ENCODE measurements at regions not wholly inside any gene's neighbourhood (a gene's known extent, or its start where the extent isn't known, plus 50 kb on each side); places are given as distances from the start of the nearest gene placed in this dataset.

DNA sequence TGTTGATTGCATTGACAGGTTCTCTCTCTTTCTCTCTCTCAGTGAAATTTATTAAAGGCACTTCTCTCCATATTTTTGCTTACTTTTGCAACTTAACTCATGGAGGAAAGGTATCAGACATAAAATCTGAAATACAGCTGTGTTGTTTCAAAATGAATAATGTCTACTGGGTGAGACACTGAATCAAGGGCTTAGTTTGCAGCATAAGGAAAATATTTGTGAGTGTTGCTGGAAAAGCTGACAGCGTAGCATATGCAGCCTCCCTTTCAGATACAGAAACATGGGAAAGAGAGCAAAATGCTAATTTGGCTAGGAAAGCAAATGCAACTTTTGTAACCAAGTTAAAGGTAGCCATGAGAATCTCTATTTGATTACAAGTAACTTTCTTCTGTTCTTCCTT is 81.5 kb upstream of the COL3A1 start:
- peaks cover 7% of the 10 kb centered on the region for H3K9me3 ChIP-seq (ENCODE audit: low read length)
- H3K4me3 ChIP-seq (ENCODE audit: low read depth in 1 of 2, low read length in 2 of 2) = peak overlapping the region in 1 of 2 donors; percentile 5
- no peaks in the 10 kb centered on the region for H3K27me3 ChIP-seq (ENCODE audit: control insufficient read depth in 1 of 2, insufficient read depth in 2 of 2, low read length in 2 of 2)
- H3K4me1 ChIP-seq (ENCODE audit: insufficient read depth, low read length) = peaks cover 26% of the 10 kb centered on the region
- no peaks in the 10 kb centered on the region for H3K36me3 ChIP-seq (ENCODE audit: insufficient read depth, low read length)
- H3K27ac ChIP-seq (ENCODE audit: low read depth, low read length) = no peak overlapping the region
- H3K9ac ChIP-seq (ENCODE audit: low read length) = no peak overlapping the region

DNA sequence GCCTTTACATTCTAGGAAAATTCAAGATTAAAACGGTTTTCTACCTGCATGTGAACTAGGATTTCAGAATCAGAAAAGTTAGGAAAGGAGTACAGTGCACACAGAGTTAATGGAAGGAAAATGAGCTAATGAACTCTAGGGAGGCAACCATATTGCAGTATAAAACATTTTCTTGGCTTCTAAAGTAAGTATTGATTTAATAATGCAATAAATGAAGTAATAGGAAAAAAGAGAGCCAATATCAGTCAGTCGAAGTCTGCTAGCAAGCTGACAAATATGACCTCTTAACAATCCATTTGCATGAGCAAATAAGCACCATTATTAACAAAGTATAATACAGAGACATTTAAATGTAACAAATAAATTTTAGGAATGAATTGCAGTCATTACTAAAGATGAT is 80.2 kb upstream of the COL3A1 start:
- H3K9ac ChIP-seq (ENCODE audit: low read length) = no peak overlapping the region
- H3K27ac ChIP-seq (ENCODE audit: low read depth, low read length) = no peak overlapping the region
- H3K9me3 ChIP-seq (ENCODE audit: low read length) = peaks cover 3% of the 10 kb centered on the region
- peaks cover 35% of the 10 kb centered on the region for H3K4me1 ChIP-seq (ENCODE audit: insufficient read depth, low read length)
- H3K36me3 ChIP-seq (ENCODE audit: insufficient read depth, low read length) = no peaks in the 10 kb centered on the region
- no peak overlapping the region for H3K4me3 ChIP-seq (ENCODE audit: low read depth in 1 of 2, low read length in 2 of 2)
- no peaks in the 10 kb centered on the region for H3K27me3 ChIP-seq (ENCODE audit: control insufficient read depth in 1 of 2, insufficient read depth in 2 of 2, low read length in 2 of 2)

DNA sequence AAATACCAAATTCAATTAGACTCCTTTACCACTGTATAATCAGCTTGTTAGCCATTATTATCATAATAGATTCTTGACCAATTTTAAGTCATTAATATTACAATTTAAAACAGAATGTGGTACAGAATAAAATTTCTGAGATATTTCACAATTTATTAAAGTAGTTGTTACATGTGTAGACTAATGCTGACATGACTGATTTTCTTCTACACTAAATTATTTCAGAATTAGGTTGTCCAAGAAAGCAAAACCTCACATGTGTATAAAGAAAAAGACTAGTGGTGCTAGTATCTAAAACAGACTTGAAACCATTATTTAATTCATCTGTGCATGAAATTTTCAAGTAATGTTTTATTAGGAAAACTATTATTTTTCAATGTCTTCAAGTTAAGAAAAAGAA is 79.2 kb upstream of the COL3A1 start:
- Histone ChIP-seq H3K27me3 (ENCODE audit: control insufficient read depth in 1 of 2, insufficient read depth in 2 of 2, low read length in 2 of 2) (no peaks in the 10 kb centered on the region), H3K9me3 (ENCODE audit: low read length) (no peaks in the 10 kb centered on the region), H3K4me3 (ENCODE audit: low read depth in 1 of 2, low read length in 2 of 2) (no peak overlapping the region), H3K27ac (ENCODE audit: low read depth, low read length) (no peak overlapping the region), H3K9ac (ENCODE audit: low read length) (no peak overlapping the region), H3K4me1 (ENCODE audit: insufficient read depth, low read length) (peaks cover 35% of the 10 kb centered on the region), H3K36me3 (ENCODE audit: insufficient read depth, low read length) (no peaks in the 10 kb centered on the region)

DNA sequence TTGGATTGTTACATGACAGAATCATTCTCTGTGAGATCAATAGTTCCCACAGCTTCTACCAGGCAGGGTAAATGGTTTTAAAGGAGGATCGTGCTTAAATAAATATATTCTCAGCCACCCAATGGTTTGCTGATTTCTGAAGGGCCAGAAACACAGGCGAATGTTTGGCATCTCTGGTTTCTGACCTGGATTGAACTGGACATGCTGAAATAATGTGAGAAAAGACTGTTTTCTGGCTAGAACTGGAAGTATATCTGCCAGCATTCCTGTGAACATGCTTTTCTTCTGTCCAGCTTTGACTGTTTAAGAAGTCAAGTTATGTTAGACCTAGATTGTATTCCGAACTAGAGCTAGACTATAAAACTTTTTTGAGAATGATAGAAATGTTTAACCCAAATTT is 77.1 kb upstream of the COL3A1 start:
- Histone ChIP-seq H3K36me3 (ENCODE audit: insufficient read depth, low read length) (no peaks in the 10 kb centered on the region), H3K27me3 (ENCODE audit: control insufficient read depth in 1 of 2, insufficient read depth in 2 of 2, low read length in 2 of 2) (no peaks in the 10 kb centered on the region)

DNA sequence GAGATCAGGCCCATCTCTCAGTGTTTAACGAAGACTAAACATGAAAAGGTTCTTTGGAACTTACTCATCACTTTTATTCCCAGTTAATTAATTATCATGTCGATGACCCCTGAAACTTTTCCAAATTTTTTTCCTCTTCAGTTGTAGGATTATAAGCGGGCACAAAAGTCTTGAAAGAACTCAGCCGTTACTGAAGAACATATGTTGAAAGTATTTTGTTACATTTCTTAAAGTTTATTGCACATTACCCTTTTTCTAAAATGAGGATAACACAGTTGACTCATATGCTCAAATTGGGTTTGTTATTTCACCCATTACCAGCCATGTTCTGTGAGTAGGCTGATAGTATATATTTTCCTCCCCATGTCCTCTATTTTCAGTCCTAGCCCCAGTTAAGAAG is 75.9 kb upstream of the COL3A1 start:
- Histone ChIP-seq H3K4me1 (ENCODE audit: insufficient read depth, low read length) (peaks cover 32% of the 10 kb centered on the region), H3K9me3 (ENCODE audit: low read length) (no peaks in the 10 kb centered on the region), H3K36me3 (ENCODE audit: insufficient read depth, low read length) (no peaks in the 10 kb centered on the region), H3K27me3 (ENCODE audit: control insufficient read depth in 1 of 2, insufficient read depth in 2 of 2, low read length in 2 of 2) (no peaks in the 10 kb centered on the region), H3K27ac (ENCODE audit: low read depth, low read length) (peak overlapping the region; percentile 27), H3K4me3 (ENCODE audit: low read depth in 1 of 2, low read length in 2 of 2) (no peak overlapping the region), H3K9ac (ENCODE audit: low read length) (no peak overlapping the region)

More for the DNA sequence above, 77.1 kb upstream of the COL3A1 start:
- H3K9ac ChIP-seq (ENCODE audit: low read length) = no peak overlapping the region
- H3K4me1 ChIP-seq (ENCODE audit: insufficient read depth, low read length) = peaks cover 36% of the 10 kb centered on the region
- no peak overlapping the region for H3K4me3 ChIP-seq (ENCODE audit: low read depth in 1 of 2, low read length in 2 of 2)
- no peaks in the 10 kb centered on the region for H3K9me3 ChIP-seq (ENCODE audit: low read length)
- peak overlapping the region; percentile 27 for H3K27ac ChIP-seq (ENCODE audit: low read depth, low read length)

DNA sequence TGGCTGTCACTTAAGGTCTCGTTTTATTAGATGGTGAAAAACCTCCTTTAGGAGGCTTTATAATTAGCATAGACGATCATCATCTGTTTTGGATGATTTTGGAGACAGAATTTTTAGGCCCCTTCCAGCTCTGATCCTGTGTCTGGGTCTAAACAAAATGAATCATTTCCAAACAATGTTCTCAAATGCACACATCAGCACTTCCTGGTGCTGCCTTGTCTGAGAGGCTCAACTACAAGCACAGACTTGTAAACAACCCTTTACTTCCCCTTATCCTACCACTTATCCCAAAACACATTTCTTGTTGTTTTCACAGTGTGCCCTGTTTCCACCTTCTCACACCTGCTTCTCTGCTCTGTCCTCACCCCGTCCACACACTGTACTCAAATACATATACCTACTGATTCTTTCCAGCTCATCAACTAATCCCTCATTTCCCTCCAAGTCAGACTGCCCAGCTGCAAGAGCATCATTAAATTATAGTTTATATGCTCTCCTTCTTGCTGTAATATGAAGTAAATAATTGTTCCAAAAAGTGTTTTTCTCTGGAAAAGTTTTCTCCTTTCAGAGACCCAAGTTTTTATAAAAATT is 71.2 kb upstream of the COL3A1 start:
- Histone ChIP-seq H3K9ac (ENCODE audit: low read length) (no peak overlapping the region), H3K36me3 (ENCODE audit: insufficient read depth, low read length) (no peaks in the 10 kb centered on the region), H3K9me3 (ENCODE audit: low read length) (no peaks in the 10 kb centered on the region), H3K4me3 (ENCODE audit: low read depth in 1 of 2, low read length in 2 of 2) (no peak overlapping the region), H3K27ac (ENCODE audit: low read depth, low read length) (no peak overlapping the region), H3K27me3 (ENCODE audit: control insufficient read depth in 1 of 2, insufficient read depth in 2 of 2, low read length in 2 of 2) (no peaks in the 10 kb centered on the region), H3K4me1 (ENCODE audit: insufficient read depth, low read length) (peaks cover 16% of the 10 kb centered on the region)

DNA sequence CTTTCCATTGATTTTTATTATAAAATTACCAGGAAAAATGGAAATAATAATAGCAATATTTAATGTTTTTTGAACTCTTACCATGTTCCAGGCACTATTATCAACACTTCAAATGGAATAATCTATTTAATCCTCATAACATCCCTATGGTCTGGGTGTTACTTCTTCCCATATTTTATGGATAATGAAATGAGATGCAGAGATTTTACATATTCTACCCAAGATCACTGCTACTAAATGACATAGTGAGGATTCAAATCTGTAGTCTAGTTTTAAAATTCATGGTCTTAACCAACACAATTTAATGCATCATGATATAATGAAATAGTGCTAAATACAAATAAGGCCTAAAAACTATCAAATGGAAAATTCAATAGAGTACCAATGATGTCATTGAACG is 70.4 kb upstream of the COL3A1 start:
- Histone ChIP-seq H3K4me3 (ENCODE audit: low read depth in 1 of 2, low read length in 2 of 2) (no peak overlapping the region), H3K9ac (ENCODE audit: low read length) (no peak overlapping the region), H3K27ac (ENCODE audit: low read depth, low read length) (no peak overlapping the region), H3K27me3 (ENCODE audit: control insufficient read depth in 1 of 2, insufficient read depth in 2 of 2, low read length in 2 of 2) (no peaks in the 10 kb centered on the region), H3K4me1 (ENCODE audit: insufficient read depth, low read length) (peaks cover 11% of the 10 kb centered on the region), H3K9me3 (ENCODE audit: low read length) (no peaks in the 10 kb centered on the region), H3K36me3 (ENCODE audit: insufficient read depth, low read length) (no peaks in the 10 kb centered on the region)

DNA sequence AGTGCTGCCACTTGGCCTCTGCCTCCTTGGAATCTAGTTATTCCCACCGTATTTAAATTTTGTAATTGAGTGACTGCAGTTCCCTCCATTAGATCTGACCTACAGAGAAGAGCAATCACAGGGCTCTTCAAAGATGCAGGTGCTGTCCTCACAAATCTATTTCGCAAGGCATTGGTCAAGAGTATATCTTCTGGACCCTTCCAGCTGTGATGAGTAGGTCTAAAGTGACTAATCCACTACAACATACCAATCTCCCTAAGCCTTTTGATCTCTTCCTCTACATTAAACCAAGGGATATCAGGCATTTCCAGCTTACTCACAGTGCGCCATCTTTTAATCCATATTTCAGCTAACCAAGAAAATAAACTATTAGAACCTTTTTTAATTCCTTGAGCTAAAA is 65.1 kb upstream of the COL3A1 start:
- Histone ChIP-seq H3K9ac (ENCODE audit: low read length) (no peak overlapping the region), H3K27me3 (ENCODE audit: control insufficient read depth in 1 of 2, insufficient read depth in 2 of 2, low read length in 2 of 2) (no peaks in the 10 kb centered on the region), H3K9me3 (ENCODE audit: low read length) (no peaks in the 10 kb centered on the region), H3K27ac (ENCODE audit: low read depth, low read length) (no peak overlapping the region), H3K4me3 (ENCODE audit: low read depth in 1 of 2, low read length in 2 of 2) (no peak overlapping the region), H3K36me3 (ENCODE audit: insufficient read depth, low read length) (no peaks in the 10 kb centered on the region), H3K4me1 (ENCODE audit: insufficient read depth, low read length) (no peaks in the 10 kb centered on the region)

DNA sequence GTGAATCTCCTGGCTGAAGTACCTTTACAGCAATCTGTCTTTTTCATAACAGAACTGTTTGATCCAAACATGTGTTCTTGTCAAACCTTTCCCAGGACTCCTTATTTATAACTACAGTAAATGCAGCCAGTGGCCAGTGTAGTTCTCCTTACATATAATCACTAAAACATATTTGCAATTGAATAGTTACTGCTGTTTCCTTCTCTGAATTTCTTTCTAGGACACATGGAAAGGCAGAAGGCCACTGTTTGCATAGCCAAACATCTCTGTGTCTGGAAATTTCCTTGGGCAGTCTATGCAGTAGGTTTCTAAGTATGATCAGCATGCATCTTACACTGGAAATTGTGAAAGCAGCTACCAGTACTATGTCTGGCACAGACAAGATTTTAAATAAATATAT is 57.4 kb upstream of the COL3A1 start:
- Histone ChIP-seq H3K4me1 (ENCODE audit: insufficient read depth, low read length) (peaks cover 6% of the 10 kb centered on the region), H3K9ac (ENCODE audit: low read length) (no peak overlapping the region), H3K36me3 (ENCODE audit: insufficient read depth, low read length) (no peaks in the 10 kb centered on the region), H3K27me3 (ENCODE audit: control insufficient read depth in 1 of 2, insufficient read depth in 2 of 2, low read length in 2 of 2) (no peaks in the 10 kb centered on the region), H3K27ac (ENCODE audit: low read depth, low read length) (no peak overlapping the region), H3K4me3 (ENCODE audit: low read depth in 1 of 2, low read length in 2 of 2) (no peak overlapping the region), H3K9me3 (ENCODE audit: low read length) (no peaks in the 10 kb centered on the region)

DNA sequence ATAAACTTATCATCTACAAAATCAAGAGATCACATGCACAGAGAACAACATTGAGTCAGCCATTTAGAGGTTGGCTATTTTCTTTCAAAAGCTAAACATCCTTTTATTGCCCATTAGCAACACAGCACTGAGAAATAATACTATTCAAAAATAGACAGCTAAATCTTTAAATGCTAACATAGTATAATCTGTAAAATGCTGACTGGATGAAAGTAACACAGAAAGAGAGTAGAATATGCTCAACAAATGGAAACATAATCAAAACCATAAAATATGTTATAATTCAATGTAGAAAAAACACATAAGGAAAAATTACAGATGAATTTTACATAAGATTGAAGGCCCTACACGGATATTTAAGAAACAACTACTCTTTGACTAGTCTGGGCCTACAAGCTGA is 56.5 kb upstream of the COL3A1 start:
- H3K27ac ChIP-seq (ENCODE audit: low read depth, low read length) = no peak overlapping the region
- no peaks in the 10 kb centered on the region for H3K36me3 ChIP-seq (ENCODE audit: insufficient read depth, low read length)
- no peaks in the 10 kb centered on the region for H3K27me3 ChIP-seq (ENCODE audit: control insufficient read depth in 1 of 2, insufficient read depth in 2 of 2, low read length in 2 of 2)
- H3K9ac ChIP-seq (ENCODE audit: low read length) = no peak overlapping the region
- H3K4me1 ChIP-seq (ENCODE audit: insufficient read depth, low read length) = peaks cover 6% of the 10 kb centered on the region
- H3K9me3 ChIP-seq (ENCODE audit: low read length) = no peaks in the 10 kb centered on the region
- no peak overlapping the region for H3K4me3 ChIP-seq (ENCODE audit: low read depth in 1 of 2, low read length in 2 of 2)

DNA sequence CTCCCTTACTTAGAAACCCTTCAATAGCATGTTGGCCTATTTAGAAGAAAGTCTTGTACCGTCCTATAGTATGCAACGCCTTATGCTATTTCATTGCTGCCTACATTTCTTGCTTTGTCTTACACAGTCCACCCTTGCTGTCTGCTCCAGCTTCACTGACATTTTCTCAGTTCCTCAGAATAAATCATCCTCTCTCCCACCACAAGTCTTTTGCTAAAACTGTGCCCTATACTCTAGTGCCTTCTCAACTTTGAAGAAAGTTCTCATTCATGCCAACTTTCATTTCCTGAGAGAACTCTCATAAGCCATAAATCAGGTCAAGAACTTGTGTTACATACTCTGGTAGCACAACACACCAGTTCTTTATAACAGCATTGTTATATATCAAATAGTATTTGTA is 54.3 kb upstream of the COL3A1 start:
- Histone ChIP-seq H3K9me3 (ENCODE audit: low read length) (no peaks in the 10 kb centered on the region), H3K27me3 (ENCODE audit: control insufficient read depth in 1 of 2, insufficient read depth in 2 of 2, low read length in 2 of 2) (no peaks in the 10 kb centered on the region), H3K4me3 (ENCODE audit: low read depth in 1 of 2, low read length in 2 of 2) (no peak overlapping the region), H3K4me1 (ENCODE audit: insufficient read depth, low read length) (peaks cover 6% of the 10 kb centered on the region), H3K36me3 (ENCODE audit: insufficient read depth, low read length) (no peaks in the 10 kb centered on the region), H3K27ac (ENCODE audit: low read depth, low read length) (no peak overlapping the region), H3K9ac (ENCODE audit: low read length) (no peak overlapping the region)

DNA sequence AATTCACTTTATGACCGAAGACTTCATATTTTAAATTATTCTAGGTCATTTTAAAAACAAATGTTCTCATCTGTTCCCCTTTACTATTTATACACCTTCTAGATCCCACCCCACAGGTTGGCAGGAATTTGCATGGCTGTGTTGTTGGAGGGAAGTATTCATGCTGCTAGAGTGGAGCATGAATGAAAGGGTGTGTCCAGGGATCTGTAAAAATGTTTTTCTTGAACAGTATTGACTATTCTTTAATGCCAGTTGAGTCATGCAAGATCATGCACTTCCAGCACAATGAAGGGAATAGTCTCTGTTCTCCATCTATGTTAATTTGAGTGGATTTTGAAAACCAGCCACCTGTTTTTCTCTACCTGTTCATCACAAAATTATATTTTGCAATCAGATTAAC is 52.0 kb upstream of the COL3A1 start:
- H3K36me3 ChIP-seq (ENCODE audit: insufficient read depth, low read length) = no peaks in the 10 kb centered on the region
- no peak overlapping the region for H3K27ac ChIP-seq (ENCODE audit: low read depth, low read length)
- no peaks in the 10 kb centered on the region for H3K4me1 ChIP-seq (ENCODE audit: insufficient read depth, low read length)
- no peaks in the 10 kb centered on the region for H3K27me3 ChIP-seq (ENCODE audit: control insufficient read depth in 1 of 2, insufficient read depth in 2 of 2, low read length in 2 of 2)
- no peaks in the 10 kb centered on the region for H3K9me3 ChIP-seq (ENCODE audit: low read length)
- H3K4me3 ChIP-seq (ENCODE audit: low read depth in 1 of 2, low read length in 2 of 2) = no peak overlapping the region
- no peak overlapping the region for H3K9ac ChIP-seq (ENCODE audit: low read length)
